HFF-Myc (cell line): ENCODE measurements at regions not wholly inside any gene's neighbourhood (a gene's known extent, or its start where the extent isn't known, plus 50 kb on each side); places are given as distances from the start of the nearest gene placed in this dataset.

Experiments used
- DNase-seq: peaks from one replicate; pipeline ENCODE4 v3.0.0-alpha.2; 2011; ENCODE audit warnings: low read depth; ENCODE audit errors: extremely low read depth
- H3K4me3 ChIP-seq: replicated peaks from 2 replicates; pipeline ENCODE4 v1.5.1; 2011; ENCODE audit warnings: low read depth, mild to moderate bottlenecking, control low read depth, low read length
- TF ChIP-seq, protein P1 (sequence below): IDR thresholded peaks from 2 replicates; pipeline ENCODE4 v1.5.1; 2012; ENCODE audit warnings: mild to moderate bottlenecking, low read depth, low read length, control low read depth; ENCODE audit errors: missing control alignments

DNA sequence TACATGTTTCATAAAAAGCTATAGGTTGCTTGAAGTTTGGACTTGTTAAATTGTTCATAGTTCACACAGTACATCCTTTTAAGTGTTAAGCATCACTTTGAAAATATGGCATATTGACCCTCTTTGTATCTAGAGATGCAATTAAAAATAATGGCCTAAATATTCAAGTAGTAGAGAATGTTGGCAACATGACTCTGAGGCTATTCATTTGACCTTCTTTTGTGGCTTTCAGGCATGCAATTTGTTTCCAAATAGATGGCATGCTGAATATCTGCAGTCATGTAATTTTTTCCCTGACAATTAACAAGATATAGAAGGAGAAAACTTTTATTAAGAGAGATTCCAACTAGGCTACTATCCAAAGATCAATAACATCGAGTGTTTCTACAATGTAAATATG, 230.5 kb upstream of the ZRANB2 start:
- TF ChIP-seq, protein P1, sequence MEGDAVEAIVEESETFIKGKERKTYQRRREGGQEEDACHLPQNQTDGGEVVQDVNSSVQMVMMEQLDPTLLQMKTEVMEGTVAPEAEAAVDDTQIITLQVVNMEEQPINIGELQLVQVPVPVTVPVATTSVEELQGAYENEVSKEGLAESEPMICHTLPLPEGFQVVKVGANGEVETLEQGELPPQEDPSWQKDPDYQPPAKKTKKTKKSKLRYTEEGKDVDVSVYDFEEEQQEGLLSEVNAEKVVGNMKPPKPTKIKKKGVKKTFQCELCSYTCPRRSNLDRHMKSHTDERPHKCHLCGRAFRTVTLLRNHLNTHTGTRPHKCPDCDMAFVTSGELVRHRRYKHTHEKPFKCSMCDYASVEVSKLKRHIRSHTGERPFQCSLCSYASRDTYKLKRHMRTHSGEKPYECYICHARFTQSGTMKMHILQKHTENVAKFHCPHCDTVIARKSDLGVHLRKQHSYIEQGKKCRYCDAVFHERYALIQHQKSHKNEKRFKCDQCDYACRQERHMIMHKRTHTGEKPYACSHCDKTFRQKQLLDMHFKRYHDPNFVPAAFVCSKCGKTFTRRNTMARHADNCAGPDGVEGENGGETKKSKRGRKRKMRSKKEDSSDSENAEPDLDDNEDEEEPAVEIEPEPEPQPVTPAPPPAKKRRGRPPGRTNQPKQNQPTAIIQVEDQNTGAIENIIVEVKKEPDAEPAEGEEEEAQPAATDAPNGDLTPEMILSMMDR: no peak
- no peak for DNase-seq
- no peak overlapping the region for H3K4me3 ChIP-seq

DNA sequence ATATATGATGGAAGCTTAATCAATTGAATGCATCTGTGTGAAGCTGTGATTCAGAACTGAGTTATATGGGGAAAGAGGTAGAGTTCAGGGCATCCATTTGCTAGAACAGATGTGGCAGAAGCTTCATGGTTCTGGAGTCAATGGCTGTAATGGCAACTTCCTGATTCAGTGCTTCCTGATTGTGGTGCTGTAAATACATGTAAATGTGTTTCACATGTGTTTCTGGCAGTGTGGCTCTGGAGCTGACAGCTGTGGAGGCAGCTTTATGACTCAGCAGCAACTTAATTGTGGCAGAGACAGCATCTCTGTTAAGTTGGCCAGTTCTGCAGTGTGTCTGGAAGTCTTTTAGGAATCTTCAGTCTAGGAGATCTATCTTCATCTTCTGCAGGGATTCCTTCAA, 226.6 kb upstream of the ZRANB2 start:
- DNase-seq: peak; percentile 89
- no peak overlapping the region for H3K4me3 ChIP-seq
- TF ChIP-seq, protein P1: no peak

DNA sequence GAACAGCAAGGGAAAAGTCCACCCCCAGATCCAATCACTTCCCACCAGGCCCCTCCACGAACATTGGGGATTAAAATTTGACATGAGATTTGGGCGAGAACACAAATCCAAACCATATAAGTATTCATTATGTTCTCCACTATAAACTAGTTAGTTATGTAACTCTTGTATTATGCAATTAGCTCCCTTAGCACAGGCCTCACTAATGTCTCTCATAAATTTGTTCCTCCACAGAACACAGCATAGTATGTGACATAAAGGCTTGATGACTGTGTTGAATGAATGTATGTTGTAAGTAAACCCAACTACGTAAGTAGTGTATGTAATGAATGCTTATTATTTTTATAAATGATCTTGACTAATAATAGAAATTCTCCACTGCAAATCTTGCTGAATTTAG, 223.3 kb upstream of the ZRANB2 start:
- no peak overlapping the region for H3K4me3 ChIP-seq
- TF ChIP-seq, protein P1: no peak
- DNase-seq: no peak

DNA sequence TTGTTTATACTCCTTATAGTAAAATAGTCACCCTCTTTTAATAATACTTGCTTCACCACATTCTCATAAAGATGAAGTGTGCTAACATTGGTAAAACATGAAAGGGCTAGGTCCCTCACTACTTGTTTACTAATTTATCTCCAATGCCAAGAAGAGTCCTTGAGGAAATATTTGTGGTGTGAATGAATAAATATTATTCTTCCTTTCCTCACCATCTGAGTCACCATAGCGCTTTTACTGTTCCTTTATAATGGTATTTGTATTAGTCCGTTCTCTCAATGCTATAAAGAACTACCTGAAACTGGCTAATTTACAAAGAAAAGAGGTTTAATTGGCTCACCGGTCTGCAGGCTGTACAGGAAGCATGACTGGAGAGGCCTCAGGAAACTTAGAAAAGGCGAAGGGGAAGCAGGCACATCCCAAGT, 222.8 kb upstream of the ZRANB2 start:
- TF ChIP-seq, protein P1: no peak
- DNase-seq: no peak
- H3K4me3 ChIP-seq: no peak overlapping the region

DNA sequence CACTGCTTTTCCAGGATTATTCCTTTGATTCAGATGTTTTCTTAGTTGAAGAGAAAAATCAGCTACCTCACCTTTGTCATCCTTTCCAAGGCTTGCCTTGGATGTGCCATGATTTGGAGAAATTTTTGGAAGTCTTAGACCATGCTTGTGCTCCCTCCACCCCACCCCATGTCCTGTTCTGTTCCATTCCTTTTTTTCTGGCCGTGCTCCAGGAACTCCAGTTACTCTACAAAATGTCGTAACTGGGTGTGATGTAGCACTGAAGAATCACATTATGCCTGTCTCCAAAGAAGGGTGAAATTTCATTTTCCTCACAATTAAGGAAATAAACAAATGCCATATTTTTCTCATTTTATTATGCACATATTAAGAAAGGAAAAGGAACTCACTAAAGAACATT, 217.8 kb upstream of the ZRANB2 start:
- TF ChIP-seq, protein P1: no peak
- no peak for DNase-seq
- H3K4me3 ChIP-seq: no peak overlapping the region

DNA sequence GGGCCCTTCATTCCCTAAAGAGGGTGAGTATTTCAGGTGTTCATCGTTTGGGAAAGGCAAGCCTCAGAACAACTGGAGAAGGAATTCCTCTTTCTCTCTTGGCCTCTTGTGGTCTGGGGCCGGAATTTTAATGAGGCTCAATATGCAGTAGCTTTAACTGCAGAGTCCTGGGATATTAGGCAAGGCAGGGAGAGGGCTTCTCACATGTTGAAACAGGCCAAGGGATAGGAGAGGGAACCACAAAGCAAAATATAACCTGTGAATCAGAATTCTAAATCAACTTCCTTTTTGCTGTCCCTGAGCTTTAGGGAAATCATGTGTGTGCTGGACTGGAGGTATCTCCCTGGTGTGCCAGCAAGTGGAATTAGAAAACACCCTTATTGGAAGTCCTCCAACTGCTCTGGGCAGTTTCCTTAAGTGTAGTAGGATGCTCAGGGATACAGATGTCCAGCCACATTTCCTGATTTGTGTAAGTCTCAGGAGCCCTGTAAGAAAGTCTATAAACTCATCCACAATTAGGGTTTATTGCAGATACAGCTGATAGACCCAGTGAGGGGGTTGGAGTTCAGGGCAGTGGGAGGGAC, 215.8 kb upstream of the ZRANB2 start:
- TF ChIP-seq, protein P1: no peak
- H3K4me3 ChIP-seq: no peak overlapping the region
- DNase-seq: no peak

DNA sequence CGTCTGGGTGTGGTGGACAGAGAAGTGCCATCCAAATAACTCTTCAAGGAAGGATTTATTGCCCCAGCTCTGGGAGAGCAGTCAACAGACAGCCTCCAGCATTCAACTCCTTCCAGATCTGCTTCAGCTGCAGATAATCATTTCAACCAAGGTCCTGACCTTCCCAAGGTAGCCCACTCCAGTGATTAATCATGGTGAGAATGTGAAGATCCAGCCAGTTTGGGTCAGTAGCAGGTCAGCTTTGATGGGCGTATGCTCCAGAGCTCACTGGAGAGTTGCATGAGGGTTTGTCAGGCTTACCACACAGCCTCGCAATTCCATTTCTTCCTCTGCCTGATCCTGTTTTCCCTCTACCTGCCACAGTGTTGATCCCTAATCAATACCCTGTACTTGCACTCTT, 214.5 kb upstream of the ZRANB2 start:
- TF ChIP-seq, protein P1: no peak
- no peak for DNase-seq
- H3K4me3 ChIP-seq: no peak overlapping the region
